ENCODE measurements at regions not wholly inside any gene's neighbourhood (a gene's known extent, or its start where the extent isn't known, plus 50 kb on each side); places are given as distances from the start of the nearest gene placed in this dataset.

- no peaks in the 10 kb centered on the region; the same call in 1 of the 2 replicates for H3K27me3 Mint-ChIP-seq (ENCODE audit: low read depth)
- Histone ChIP-seq H2BK120ac (ENCODE audit: low read depth, low read length, poor library complexity, severe bottlenecking) (no peak overlapping the region), H4K5ac (ENCODE audit: insufficient read length, low read depth, low read length) (no peak overlapping the region), H2BK20ac (ENCODE audit: low read depth, low read length, poor library complexity, severe bottlenecking) (no peak overlapping the region), H3K4me1 (ENCODE audit: insufficient read depth, low read length) (no peaks in the 10 kb centered on the region), H2AFZ (ENCODE audit: low read length) (no peak overlapping the region), H3K14ac (ENCODE audit: insufficient read depth, low read length) (no peak overlapping the region), H3K79me2 (ENCODE audit: insufficient read depth, low read length) (no peaks in the 10 kb centered on the region), H2BK12ac (ENCODE audit: insufficient read length, low read depth, low read length) (no peak overlapping the region), H3T11ph (ENCODE audit: low read length) (no peak overlapping the region), H3K9me3 (ENCODE audit: control insufficient read depth, low read depth, low read length) (no peaks in the 10 kb centered on the region), H4K91ac (ENCODE audit: insufficient read length, low read depth, low read length) (no peak overlapping the region), H3K23me2 (ENCODE audit: insufficient read length, low read depth, low read length, poor library complexity, severe bottlenecking) (no peaks in the 10 kb centered on the region), H3K27ac (ENCODE audit: insufficient read length, low read depth, low read length) (no peak overlapping the region), H3K9ac (ENCODE audit: extremely low read depth, insufficient read length, low read length) (no peak overlapping the region), H3K23ac (ENCODE audit: insufficient read length, low read depth, low read length) (no peak overlapping the region), H2AK5ac (ENCODE audit: insufficient read length, low read length) (no peak overlapping the region), H4K20me1 (ENCODE audit: control insufficient read depth, insufficient read depth, insufficient read length) (no peaks in the 10 kb centered on the region), H3K4me2 (ENCODE audit: insufficient read depth, insufficient read length, low read length) (no peak overlapping the region), H3K18ac (ENCODE audit: insufficient read length, low read depth, low read length) (no peak overlapping the region), H3K27me3 (ENCODE audit: insufficient read depth, low read length) (no peaks in the 10 kb centered on the region), H4K8ac (replicated peaks; ENCODE audit: insufficient read length, low read depth, low read length) (no peak overlapping the region), H3K79me1 (ENCODE audit: insufficient read depth, low read depth, low read length, poor library complexity, severe bottlenecking) (no peaks in the 10 kb centered on the region), H2BK5ac (ENCODE audit: insufficient read length, low read length) (no peak overlapping the region), H3K4ac (ENCODE audit: low read depth, low read length) (no peak overlapping the region), H3K56ac (ENCODE audit: insufficient read length, low read depth, low read length) (no peak overlapping the region), H2BK15ac (ENCODE audit: low read depth, low read length) (no peak overlapping the region)
- WGBS (ENCODE audit: extremely low coverage, insufficient read length, low lambda C conversion rate): no CpG with 5 or more reads among the region's 7 CpGs
- peak overlapping the region in 1 of 3 experiments; percentile 70; a peak in 1 of 7 replicates for H3K27ac Mint-ChIP-seq
- H3K36me3 Mint-ChIP-seq (ENCODE audit: insufficient read depth in 1 of 3, low read depth in 3 of 3): peaks cover 5 to 18% (median 5%) of the 10 kb centered on the region in 3 experiments; a peak in 6 of 7 replicates
- H3K4me3 Mint-ChIP-seq: no peak overlapping the region
- H3K4me1 Mint-ChIP-seq: no peaks in the 10 kb centered on the region
- no peak for DNase-seq
- peaks cover 17 to 19% of the 10 kb centered on the region in 2 experiments for H3K9me3 Mint-ChIP-seq
- TF ChIP-seq CTCF (conservative IDR thresholded peaks at IDR 0.05): no peak
Observed at GRCh38 chr2:220198896-220199295, 571.5 kb downstream of the SLC4A3 start.
